ENCODE measurements at regions not wholly inside any gene's neighbourhood (a gene's known extent, or its start where the extent isn't known, plus 50 kb on each side); places are given as distances from the start of the nearest gene placed in this dataset.
A peak's percentile ranks its signal among the peaks of the same experiment; 100 is the strongest.
"Not testable (repeated sequence)": the region's sequence is repeated elsewhere in the genome, so short reads cannot be mapped to it uniquely, and the experiment has no call there.

GRCh38 chr22:22368516-22368915 lies 123.9 kb downstream of the VPREB1 start (continued):
- TF ChIP-seq ZNF30 (CRISPR knock-in tag; IDR thresholded peaks at IDR 0.05) (no peak), ISL2 (CRISPR knock-in tag; IDR thresholded peaks at IDR 0.05) (no peak), ZSCAN12 (CRISPR knock-in tag; IDR thresholded peaks at IDR 0.05) (no peak), ZSCAN30 (CRISPR knock-in tag; IDR thresholded peaks at IDR 0.05) (no peak), GLI4 (CRISPR knock-in tag; IDR thresholded peaks at IDR 0.05; ENCODE audit: borderline replicate concordance) (no peak)

- intact Hi-C loops (cut with micrococcal nuclease; ENCODE audit: unreplicated experiment); H3K9me3 ChIP-seq (ENCODE audit: low read length); H3K4me3 ChIP-seq (replicated peaks in 1 of 3; ENCODE audit: insufficient read depth in 1 of 3, low read depth in 2 of 3, low read length in 3 of 3); ATAC-seq; H4K20me1 ChIP-seq (ENCODE audit: insufficient read depth, low read length); H3K4me2 ChIP-seq (ENCODE audit: low read depth, low read length); BruUV-seq (replicated peaks); H2AFZ ChIP-seq (ENCODE audit: low read length); in situ Hi-C loops (cut with HindIII; ENCODE audit: extremely low pct_ligation_motif_present, low pct_unique_long_range_greater_than_20kb); H3K36me3 ChIP-seq (replicated peaks in 1 of 2; ENCODE audit: control insufficient read depth in 1 of 2, insufficient read depth in 2 of 2, low read length in 2 of 2); DNase-seq (ENCODE audit: low spot score); H3K27ac ChIP-seq (ENCODE audit: extremely low read length, insufficient read depth, low read length); CTCF ChIA-PET (ENCODE audit: low intra/inter-chr PET ratio, low total read pairs); H3K4me1 ChIP-seq (ENCODE audit: insufficient read depth, low read length); H3K79me2 ChIP-seq (ENCODE audit: insufficient read depth, low read length); H3K9ac ChIP-seq (ENCODE audit: insufficient read depth, low read depth, low read length): not testable (repeated sequence)
- POLR2A ChIA-PET, result interaction anchor here (0.6 kb wide), 1 partner anchor 130 kb away, joined by 3 read pairs; no protein-coding TSS in a partner anchor
- peaks cover 0 to 20% of the 10 kb centered on the region in 2 experiments; a peak in 2 of 5 replicates for H3K27me3 ChIP-seq (ENCODE audit: control insufficient read depth in 1 of 2, insufficient read depth in 2 of 2, low read length in 2 of 2)
- 0% methylated on average over 2 of the region's 2 CpGs for WGBS (ENCODE audit: low lambda C conversion rate)
- peak; percentile 49 for FAIRE-seq
Observed at GRCh38 chr22:22369219-22369963, 124.8 kb downstream of the VPREB1 start.

- ATAC-seq (no peak), FAIRE-seq (no peak), DNase-seq (ENCODE audit: low spot score) (no peak)
- in situ Hi-C loops (cut with HindIII; ENCODE audit: extremely low pct_ligation_motif_present, low pct_unique_long_range_greater_than_20kb) (no loop called here), intact Hi-C loops (cut with micrococcal nuclease; ENCODE audit: unreplicated experiment) (no loop called here)
- Histone ChIP-seq H3K4me1 (ENCODE audit: insufficient read depth, low read length) (no peaks in the 10 kb centered on the region), H4K20me1 (ENCODE audit: insufficient read depth, low read length) (no peaks in the 10 kb centered on the region), H2AFZ (ENCODE audit: low read length) (no peak overlapping the region), H3K79me2 (ENCODE audit: insufficient read depth, low read length) (no peaks in the 10 kb centered on the region), H3K4me3 (replicated peaks in 1 of 3; ENCODE audit: insufficient read depth in 1 of 3, low read depth in 2 of 3, low read length in 3 of 3) (no peak overlapping the region), H3K27me3 (ENCODE audit: control insufficient read depth in 1 of 2, insufficient read depth in 2 of 2, low read length in 2 of 2) (peaks cover 0 to 20% of the 10 kb centered on the region in 2 experiments; a peak in 2 of 5 replicates), H3K9me3 (ENCODE audit: low read length) (no peaks in the 10 kb centered on the region), H3K27ac (ENCODE audit: extremely low read length, insufficient read depth, low read length) (no peak overlapping the region), H3K36me3 (replicated peaks in 1 of 2; ENCODE audit: control insufficient read depth in 1 of 2, insufficient read depth in 2 of 2, low read length in 2 of 2) (no peaks in the 10 kb centered on the region), H3K4me2 (ENCODE audit: low read depth, low read length) (no peak overlapping the region), H3K9ac (ENCODE audit: insufficient read depth, low read depth, low read length) (no peak overlapping the region)
- 43% methylated on average over 4 of the region's 4 CpGs for WGBS (ENCODE audit: low lambda C conversion rate)
- CTCF ChIA-PET (ENCODE audit: low intra/inter-chr PET ratio, low total read pairs), result no interaction called here
- POLR2A ChIA-PET, result no interaction called here
- TF ChIP-seq ZNF616 (CRISPR knock-in tag; IDR thresholded peaks at IDR 0.05; ENCODE audit: low read depth), result no peak
- TF ChIP-seq, protein P1, sequence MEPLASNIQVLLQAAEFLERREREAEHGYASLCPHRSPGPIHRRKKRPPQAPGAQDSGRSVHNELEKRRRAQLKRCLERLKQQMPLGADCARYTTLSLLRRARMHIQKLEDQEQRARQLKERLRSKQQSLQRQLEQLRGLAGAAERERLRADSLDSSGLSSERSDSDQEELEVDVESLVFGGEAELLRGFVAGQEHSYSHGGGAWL (CRISPR knock-in tag; IDR thresholded peaks at IDR 0.05), result no peak
- TF ChIP-seq ZNF468 (CRISPR knock-in tag; IDR thresholded peaks at IDR 0.05), result no peak
- no peak for TF ChIP-seq ZNF484 (CRISPR knock-in tag; IDR thresholded peaks at IDR 0.05; ENCODE audit: borderline replicate concordance, low read depth)
- no peak for TF ChIP-seq BHLHE40 (IDR thresholded peaks at IDR 0.05; ENCODE audit: low read length)
- no peak for TF ChIP-seq AHR (CRISPR knock-in tag; IDR thresholded peaks at IDR 0.05)
- TF ChIP-seq ZNF260 (CRISPR knock-in tag; IDR thresholded peaks at IDR 0.05; ENCODE audit: borderline replicate concordance, low read depth), result no peak
- TF ChIP-seq, protein P2, sequence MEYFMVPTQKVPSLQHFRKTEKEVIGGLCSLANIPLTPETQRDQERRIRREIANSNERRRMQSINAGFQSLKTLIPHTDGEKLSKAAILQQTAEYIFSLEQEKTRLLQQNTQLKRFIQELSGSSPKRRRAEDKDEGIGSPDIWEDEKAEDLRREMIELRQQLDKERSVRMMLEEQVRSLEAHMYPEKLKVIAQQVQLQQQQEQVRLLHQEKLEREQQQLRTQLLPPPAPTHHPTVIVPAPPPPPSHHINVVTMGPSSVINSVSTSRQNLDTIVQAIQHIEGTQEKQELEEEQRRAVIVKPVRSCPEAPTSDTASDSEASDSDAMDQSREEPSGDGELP (IDR thresholded peaks at IDR 0.05; ENCODE audit: borderline replicate concordance, low read depth), result no peak
- TF ChIP-seq ZNF773 (CRISPR knock-in tag; IDR thresholded peaks at IDR 0.05; ENCODE audit: borderline replicate concordance), result no peak
- no peak for TF ChIP-seq PITX1 (CRISPR knock-in tag; IDR thresholded peaks at IDR 0.05)
- BruUV-seq (replicated peaks), result no TSS peak
Observed at GRCh38 chr22:22369964-22370270, 125.3 kb downstream of the VPREB1 start.

All from HepG2 (cell line).